OCI-LY1 (cell line): ENCODE measurements at regions not wholly inside any gene's neighbourhood (a gene's known extent, or its start where the extent isn't known, plus 50 kb on each side); places are given as distances from the start of the nearest gene placed in this dataset.

Experiments used
- H2AFZ ChIP-seq: fragments of 200-600 bp; sonication (generic), shearing (Covaris generic); 2 replicates; pipeline ENCODE4 v1.6.0; 2014; ENCODE audit warnings: antibody characterized with exemption, mild to moderate bottlenecking, low read length
- H3F3A ChIP-seq: fragments of 200-600 bp; sonication (generic), shearing (Covaris generic); 2 replicates; pipeline ENCODE4 v1.6.0; 2014; ENCODE audit warnings: mild to moderate bottlenecking, antibody characterized with exemption, low read length, moderate library complexity; ENCODE audit not compliant: insufficient read depth
- H3K27ac ChIP-seq: fragments of 200-600 bp; sonication (generic); 2 replicates; pipeline ENCODE4 v1.5.1; 2014; ENCODE audit warnings: low read length, mixed run types, mild to moderate bottlenecking, low read depth; ENCODE audit not compliant: poor library complexity, severe bottlenecking
- H3K27me3 ChIP-seq: fragments of 200-600 bp; sonication (generic); 2 replicates; pipeline ENCODE4 v1.6.0; 2014; ENCODE audit warnings: antibody characterized with exemption, mild to moderate bottlenecking, low read length, moderate library complexity; ENCODE audit not compliant: insufficient read depth
- H3K36me3 ChIP-seq: fragments of 200-600 bp; sonication (generic); 2 replicates; pipeline ENCODE4 v1.6.1; 2014; ENCODE audit warnings: mild to moderate bottlenecking, antibody characterized with exemption, low read length, moderate library complexity, mixed read lengths; ENCODE audit not compliant: insufficient read depth
- H3K4me1 ChIP-seq: fragments of 200-600 bp; sonication (generic); 2 replicates; pipeline ENCODE4 v1.5.1; 2014; ENCODE audit warnings: mild to moderate bottlenecking, low read length, moderate library complexity; ENCODE audit not compliant: insufficient read depth, severe bottlenecking
- H3K4me2 ChIP-seq: fragments of 200-600 bp; sonication (generic), shearing (Covaris generic); 2 replicates; pipeline ENCODE4 v1.6.1; 2014; ENCODE audit warnings: low read length
- H3K4me3 ChIP-seq: fragments of 200-600 bp; sonication (generic); 2 replicates; pipeline ENCODE4 v1.5.1; 2014; ENCODE audit warnings: low read length, low read depth, mild to moderate bottlenecking, mixed read lengths; ENCODE audit not compliant: poor library complexity, severe bottlenecking
- H3K79me2 ChIP-seq: fragments of 200-600 bp; shearing (Covaris generic); 2 replicates; pipeline ENCODE4 v1.6.1; 2016; ENCODE audit warnings: mixed run types, low read length, mixed read lengths; ENCODE audit not compliant: insufficient read depth
- H3K9ac ChIP-seq: fragments of 200-600 bp; sonication (generic), shearing (Covaris generic); 2 replicates; pipeline ENCODE4 v1.6.1; 2014; ENCODE audit warnings: mild to moderate bottlenecking, low read length, mixed read lengths
- H3K9me2 ChIP-seq: fragments of 200-600 bp; sonication (generic), shearing (Covaris generic); 2 replicates; pipeline ENCODE4 v1.6.1; 2014; ENCODE audit warnings: low read depth, mild to moderate bottlenecking, low read length, mixed read lengths
- H3K9me3 ChIP-seq: fragments of 200-600 bp; shearing (Covaris generic); 2 replicates; pipeline ENCODE4 v1.6.1; 2014; ENCODE audit warnings: low read length, mixed read lengths
- H4K20me1 ChIP-seq: fragments of 200-600 bp; sonication (generic), shearing (Covaris generic); 2 replicates; pipeline ENCODE4 v1.6.0; 2016; ENCODE audit warnings: mild to moderate bottlenecking, low read length; ENCODE audit not compliant: insufficient read depth
- CTCF ChIP-seq: fragments of 200-600 bp; sonication (generic), shearing (Covaris generic); IDR thresholded peaks from 2 replicates; pipeline ENCODE4 v1.5.1; 2017; ENCODE audit warnings: mild to moderate bottlenecking, antibody characterized with exemption, low read length, moderate library complexity, mixed read lengths
- EZH2 ChIP-seq: fragments of 200-600 bp; sonication (generic), shearing (Covaris generic); IDR thresholded peaks from 2 replicates; pipeline ENCODE4 v1.8.0; 2017; ENCODE audit warnings: borderline replicate concordance, mixed run types, mild to moderate bottlenecking, antibody characterized with exemption, low read length, moderate library complexity, mixed read lengths

- 0 out of 2 replicates have a peak, but pooled peaks cover 2% of the 10 kb centered on the region for H3K9me3 ChIP-seq
- no peak overlapping the region for H3K9ac ChIP-seq
- TF ChIP-seq CTCF (no peak), EZH2 (no peak)
- no peaks in the 10 kb centered on the region for H3K79me2 ChIP-seq
- H3K9me2 ChIP-seq: no peaks in the 10 kb centered on the region
- H3K4me3 ChIP-seq: no peak overlapping the region
- H3K27ac ChIP-seq: no peak overlapping the region
- peaks cover 15% of the 10 kb centered on the region for H3K4me1 ChIP-seq
- no peaks in the 10 kb centered on the region for H3K27me3 ChIP-seq
- H2AFZ ChIP-seq: no peak overlapping the region
- no peaks in the 10 kb centered on the region for H3K36me3 ChIP-seq
- H3K4me2 ChIP-seq: no peak overlapping the region
- H4K20me1 ChIP-seq: no peaks in the 10 kb centered on the region
- H3F3A ChIP-seq: no peaks in the 10 kb centered on the region
Observed at GRCh38 chr13:80463673-80464352, 122.9 kb upstream of the SPRY2 start.

GRCh38 chr13:80462567-80462966 lies 121.6 kb upstream of the SPRY2 start:
- H3K27me3 ChIP-seq: no peaks in the 10 kb centered on the region
- TF ChIP-seq CTCF: no peak
- no peak for TF ChIP-seq EZH2
- no peak overlapping the region for H3K4me3 ChIP-seq
- no peak overlapping the region for H3K27ac ChIP-seq
- no peaks in the 10 kb centered on the region for H3K79me2 ChIP-seq
- no peaks in the 10 kb centered on the region for H4K20me1 ChIP-seq
- H3K9me2 ChIP-seq: no peaks in the 10 kb centered on the region
- H3K9me3 ChIP-seq: 0 out of 2 replicates have a peak, but pooled peaks cover 2% of the 10 kb centered on the region
- no peaks in the 10 kb centered on the region for H3K36me3 ChIP-seq
- no peak overlapping the region for H3K9ac ChIP-seq
- H3K4me2 ChIP-seq: no peak overlapping the region
- H3F3A ChIP-seq: no peaks in the 10 kb centered on the region
- peaks cover 15% of the 10 kb centered on the region for H3K4me1 ChIP-seq
- H2AFZ ChIP-seq: no peak overlapping the region

GRCh38 chr13:80462037-80462436 lies 121.1 kb upstream of the SPRY2 start:
- Histone ChIP-seq H3K4me2 (no peak overlapping the region), H4K20me1 (no peaks in the 10 kb centered on the region), H3K9me2 (no peaks in the 10 kb centered on the region), H3K4me1 (peaks cover 15% of the 10 kb centered on the region), H3K9me3 (0 out of 2 replicates have a peak, but pooled peaks cover 2% of the 10 kb centered on the region), H3F3A (no peaks in the 10 kb centered on the region), H3K27me3 (no peaks in the 10 kb centered on the region), H3K9ac (no peak overlapping the region), H2AFZ (no peak overlapping the region), H3K4me3 (no peak overlapping the region), H3K79me2 (no peaks in the 10 kb centered on the region), H3K27ac (no peak overlapping the region), H3K36me3 (no peaks in the 10 kb centered on the region)
- TF ChIP-seq CTCF (no peak), EZH2 (no peak)
